Immature natural killer cell (primary cell): ENCODE measurements at regions not wholly inside any gene's neighbourhood (a gene's known extent, or its start where the extent isn't known, plus 50 kb on each side); places are given as distances from the start of the nearest gene placed in this dataset.

ENCODE experiments used
- DNase-seq, 3 donors: peaks; one replicate each; pipeline ENCODE4 v3.0.0; 2022; ENCODE audit warnings: mixed read lengths in 1 of 3
- H3K27ac Mint-ChIP-seq, 6 donors: one replicate each; pipeline ENCODE4 v1.8.0; 2020; ENCODE audit warnings: mixed read lengths in 6 of 6, mild to moderate bottlenecking in 5 of 6, inconsistent platforms in 4 of 6, moderate library complexity in 3 of 6
- H3K27me3 Mint-ChIP-seq, 3 donors: one replicate each; pipeline ENCODE4 v1.8.0; 2020 to 2021; ENCODE audit warnings: low read depth in 3 of 3, mild to moderate bottlenecking in 3 of 3, mixed read lengths in 3 of 3, moderate library complexity in 3 of 3, inconsistent platforms in 1 of 3
- H3K36me3 Mint-ChIP-seq, 3 donors: one replicate each; pipeline ENCODE4 v1.8.0; 2020; ENCODE audit warnings: mixed read lengths in 3 of 3, inconsistent platforms in 2 of 3, mild to moderate bottlenecking in 2 of 3
- H3K4me1 Mint-ChIP-seq, 2 donors: one replicate each; pipeline ENCODE4 v1.8.0; 2020; ENCODE audit warnings: inconsistent platforms in 2 of 2, mild to moderate bottlenecking in 2 of 2, mixed read lengths in 2 of 2, moderate library complexity in 1 of 2
- H3K4me3 Mint-ChIP-seq, 5 donors: one replicate each; pipeline ENCODE4 v1.8.0; 2020; ENCODE audit warnings: mild to moderate bottlenecking in 5 of 5, mixed read lengths in 5 of 5, inconsistent platforms in 3 of 5, moderate library complexity in 3 of 5
- H3K9me3 Mint-ChIP-seq, 6 donors: one replicate each; pipeline ENCODE4 v1.8.0; 2020; ENCODE audit warnings: mild to moderate bottlenecking in 6 of 6, mixed read lengths in 6 of 6, inconsistent platforms in 4 of 6, moderate library complexity in 3 of 6

DNA sequence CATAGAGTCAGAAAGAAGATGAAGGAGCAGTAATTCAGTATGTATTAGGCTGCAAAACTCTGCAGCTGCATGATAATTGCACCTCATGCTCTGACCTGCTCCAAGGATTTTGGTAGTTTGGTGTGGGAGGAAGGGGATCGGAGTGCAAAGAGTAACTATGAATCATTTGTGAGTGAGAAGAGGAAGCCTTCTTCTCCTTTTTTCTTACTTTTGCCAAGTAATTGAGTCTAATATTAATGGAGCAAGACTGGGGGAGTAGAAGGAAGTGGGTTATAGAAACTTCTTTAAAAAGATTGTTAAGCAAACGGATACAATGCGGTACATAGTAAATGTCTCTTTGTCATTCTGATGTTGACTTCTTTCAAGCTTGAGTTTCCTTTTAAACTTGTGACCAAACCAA lies 276.5 kb downstream of the EDEM1 start:
- H3K9me3 Mint-ChIP-seq = peaks cover 0 to 5% (median 2%) of the 10 kb centered on the region in 6 donors
- no peaks in the 10 kb centered on the region for H3K36me3 Mint-ChIP-seq
- H3K4me1 Mint-ChIP-seq = no peaks in the 10 kb centered on the region
- H3K27ac Mint-ChIP-seq = no peak overlapping the region
- H3K27me3 Mint-ChIP-seq = peaks cover 0 to 3% (median 2%) of the 10 kb centered on the region in 3 donors
- H3K4me3 Mint-ChIP-seq = no peak overlapping the region
- no peak for DNase-seq

GRCh38 chr3:5464649-5465048 lies 277.1 kb downstream of the EDEM1 start:
- H3K27me3 Mint-ChIP-seq = peaks cover 0 to 3% (median 3%) of the 10 kb centered on the region in 3 donors
- DNase-seq = no peak
- peaks cover 0 to 7% (median 2%) of the 10 kb centered on the region in 6 donors for H3K9me3 Mint-ChIP-seq
- no peak overlapping the region for H3K4me3 Mint-ChIP-seq
- no peaks in the 10 kb centered on the region for H3K36me3 Mint-ChIP-seq
- H3K27ac Mint-ChIP-seq = no peak overlapping the region
- no peaks in the 10 kb centered on the region for H3K4me1 Mint-ChIP-seq

DNA sequence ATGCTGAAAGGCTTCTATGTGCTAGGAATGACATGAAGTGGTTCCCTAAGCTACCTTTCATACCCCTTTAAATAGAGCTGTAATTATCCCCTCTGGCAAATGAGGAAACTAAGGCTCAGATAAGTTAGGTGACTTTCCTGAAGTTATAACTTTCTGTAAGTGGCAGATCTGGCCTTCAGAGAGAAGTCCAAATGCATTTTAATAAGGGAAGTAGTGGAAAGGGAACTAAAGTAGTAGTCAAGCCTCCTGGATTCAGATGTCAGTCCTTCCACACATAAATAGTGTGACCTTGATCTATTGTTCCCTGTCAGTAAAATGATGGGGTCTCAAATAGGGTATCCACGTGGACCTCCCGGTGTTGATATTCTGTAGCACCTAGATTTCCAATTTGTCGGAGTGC lies 277.7 kb downstream of the EDEM1 start:
- Mint-ChIP-seq H3K27ac (no peak overlapping the region), H3K9me3 (peaks cover 0 to 7% (median 2%) of the 10 kb centered on the region in 6 donors), H3K4me1 (no peaks in the 10 kb centered on the region), H3K27me3 (peaks cover 0 to 4% (median 3%) of the 10 kb centered on the region in 3 donors), H3K36me3 (no peaks in the 10 kb centered on the region), H3K4me3 (no peak overlapping the region)
- no peak for DNase-seq

DNA sequence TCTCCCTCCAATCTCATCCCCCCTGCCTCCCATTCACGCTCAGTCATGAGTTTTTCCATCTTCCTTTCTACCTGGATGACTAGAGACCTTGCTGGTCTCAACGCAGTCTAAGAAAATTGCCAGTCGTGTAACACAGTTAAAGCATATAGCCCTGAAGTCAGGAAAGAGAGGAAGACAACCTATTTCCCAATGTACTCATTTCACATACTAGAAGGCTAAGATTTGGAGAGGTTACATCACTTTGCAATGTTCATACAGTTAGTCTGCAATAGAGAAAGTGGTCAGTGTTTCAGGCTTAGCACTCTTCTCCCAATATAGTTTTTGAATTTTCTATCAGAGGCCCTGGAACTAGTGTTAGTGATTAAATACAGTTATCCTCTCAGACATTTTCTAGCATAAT lies 278.6 kb downstream of the EDEM1 start:
- no peaks in the 10 kb centered on the region for H3K4me1 Mint-ChIP-seq
- no peak overlapping the region for H3K27ac Mint-ChIP-seq
- no peak overlapping the region for H3K4me3 Mint-ChIP-seq
- H3K27me3 Mint-ChIP-seq = peaks cover 0 to 4% (median 3%) of the 10 kb centered on the region in 3 donors
- H3K9me3 Mint-ChIP-seq = peaks cover 0 to 7% (median 2%) of the 10 kb centered on the region in 6 donors
- H3K36me3 Mint-ChIP-seq = no peaks in the 10 kb centered on the region
- DNase-seq = no peak

- no peak for DNase-seq
- no peak overlapping the region for H3K27ac Mint-ChIP-seq
- H3K27me3 Mint-ChIP-seq = peaks cover 0 to 4% (median 3%) of the 10 kb centered on the region in 3 donors
- H3K36me3 Mint-ChIP-seq = no peaks in the 10 kb centered on the region
- H3K4me3 Mint-ChIP-seq = no peak overlapping the region
- peaks cover 0 to 7% (median 2%) of the 10 kb centered on the region in 6 donors for H3K9me3 Mint-ChIP-seq
- H3K4me1 Mint-ChIP-seq = no peaks in the 10 kb centered on the region
These were observed 279.2 kb downstream of the EDEM1 start for GRCh38 chr3:5466717-5467116.

DNA sequence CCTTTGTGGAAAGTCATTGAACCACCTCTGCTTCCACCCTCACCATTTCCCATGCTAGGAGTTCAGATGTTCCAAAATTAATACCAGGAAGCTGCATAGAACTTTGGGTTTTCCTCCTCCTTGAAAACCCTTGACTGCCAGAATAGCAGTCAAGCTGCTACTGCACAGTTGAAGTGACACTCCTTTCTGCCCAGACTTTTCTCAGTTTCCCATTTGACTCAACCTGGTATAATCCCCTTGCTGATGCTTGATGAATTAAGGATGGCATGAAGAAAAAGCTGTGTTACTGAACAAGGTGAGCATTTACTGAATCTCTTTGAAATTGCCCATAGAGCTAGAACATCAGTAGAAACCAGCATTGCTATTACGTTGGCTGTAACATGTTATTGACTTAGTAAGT lies 286.0 kb downstream of the EDEM1 start:
- H3K27me3 Mint-ChIP-seq = peaks cover 0 to 2% (median 0%) of the 10 kb centered on the region in 3 donors
- no peak overlapping the region for H3K27ac Mint-ChIP-seq
- DNase-seq = no peak
- no peak overlapping the region for H3K4me3 Mint-ChIP-seq
- H3K9me3 Mint-ChIP-seq = peaks cover 0 to 8% (median 3%) of the 10 kb centered on the region in 6 donors
- no peaks in the 10 kb centered on the region for H3K4me1 Mint-ChIP-seq
- peaks cover 0 to 3% (median 0%) of the 10 kb centered on the region in 3 donors for H3K36me3 Mint-ChIP-seq

GRCh38 chr3:5476403-5476802 lies 288.9 kb downstream of the EDEM1 start:
- H3K27ac Mint-ChIP-seq = no peak overlapping the region
- H3K9me3 Mint-ChIP-seq = peaks cover 0 to 8% (median 0%) of the 10 kb centered on the region in 6 donors
- no peak for DNase-seq
- H3K27me3 Mint-ChIP-seq = no peaks in the 10 kb centered on the region
- H3K4me1 Mint-ChIP-seq = no peaks in the 10 kb centered on the region
- H3K4me3 Mint-ChIP-seq = no peak overlapping the region
- H3K36me3 Mint-ChIP-seq = peaks cover 0 to 3% (median 0%) of the 10 kb centered on the region in 3 donors

DNA sequence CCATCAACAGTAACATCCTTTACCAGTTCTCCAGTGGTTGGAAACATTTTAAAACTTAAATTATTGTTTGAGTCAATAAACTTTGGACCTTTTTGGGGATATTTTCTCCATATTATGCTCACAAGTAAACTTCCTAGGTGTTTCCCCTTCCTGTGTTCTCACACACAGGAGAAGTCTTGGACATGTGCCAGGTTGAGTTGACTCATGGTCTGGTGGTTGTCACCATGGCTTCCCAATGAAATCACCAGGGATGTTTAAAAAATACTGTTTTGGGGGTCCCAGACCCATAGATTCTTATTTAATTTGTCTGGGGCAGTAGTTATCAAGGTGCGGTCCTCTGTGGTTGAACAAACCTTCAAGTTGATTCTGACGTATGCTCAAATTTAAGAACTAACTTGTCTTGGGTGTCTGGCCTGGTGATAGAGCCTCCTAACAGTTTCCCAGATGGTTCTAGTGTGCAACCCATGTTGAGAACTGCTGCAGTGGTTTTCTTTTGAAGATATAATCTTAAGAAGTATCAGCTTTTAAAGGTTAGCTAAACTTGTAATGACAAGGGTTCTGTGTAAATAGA lies 291.8 kb downstream of the EDEM1 start:
- Mint-ChIP-seq H3K4me1 (no peaks in the 10 kb centered on the region), H3K36me3 (peaks cover 0 to 3% (median 0%) of the 10 kb centered on the region in 3 donors), H3K27ac (no peak overlapping the region), H3K27me3 (no peaks in the 10 kb centered on the region), H3K4me3 (no peak overlapping the region), H3K9me3 (peaks cover 0 to 6% (median 0%) of the 10 kb centered on the region in 6 donors)
- no peak for DNase-seq

DNA sequence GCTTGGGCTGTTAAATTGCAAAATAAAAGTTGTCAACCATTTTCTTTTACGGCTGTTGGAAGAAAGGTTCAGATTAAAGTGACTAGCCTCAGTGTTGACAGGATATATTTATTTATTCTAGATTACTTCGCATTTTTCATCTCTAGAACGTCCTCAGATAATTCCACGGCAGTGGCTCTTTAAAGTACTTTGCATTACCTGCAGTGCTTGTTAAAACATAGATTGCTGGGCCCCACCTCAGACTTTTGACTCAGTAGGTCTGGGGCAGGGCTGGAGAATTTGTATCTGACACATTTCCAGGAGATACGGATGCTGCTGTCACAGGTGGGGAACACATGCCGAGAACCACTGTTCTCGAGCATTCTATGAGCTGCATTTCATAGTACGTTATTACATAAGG lies 292.7 kb downstream of the EDEM1 start:
- DNase-seq = no peak
- Mint-ChIP-seq H3K36me3 (peaks cover 0 to under 1% (median 0%) of the 10 kb centered on the region in 3 donors), H3K27me3 (no peaks in the 10 kb centered on the region), H3K4me3 (no peak overlapping the region), H3K27ac (no peak overlapping the region), H3K4me1 (no peaks in the 10 kb centered on the region), H3K9me3 (peaks cover 0 to 6% (median 0%) of the 10 kb centered on the region in 6 donors)

GRCh38 chr3:5485427-5485826 lies 297.9 kb downstream of the EDEM1 start:
- no peaks in the 10 kb centered on the region for H3K36me3 Mint-ChIP-seq
- peaks cover 0 to 4% (median 0%) of the 10 kb centered on the region in 6 donors for H3K9me3 Mint-ChIP-seq
- peaks cover 0 to 1% (median 0%) of the 10 kb centered on the region in 3 donors for H3K27me3 Mint-ChIP-seq
- H3K27ac Mint-ChIP-seq = no peak overlapping the region
- DNase-seq = no peak
- no peaks in the 10 kb centered on the region for H3K4me1 Mint-ChIP-seq
- no peak overlapping the region for H3K4me3 Mint-ChIP-seq

GRCh38 chr3:5488771-5489170 lies 301.3 kb downstream of the EDEM1 start:
- H3K4me3 Mint-ChIP-seq = no peak overlapping the region
- H3K36me3 Mint-ChIP-seq = no peaks in the 10 kb centered on the region
- peaks cover 0 to 4% (median 0%) of the 10 kb centered on the region in 6 donors for H3K9me3 Mint-ChIP-seq
- peaks cover 0 to 1% (median 0%) of the 10 kb centered on the region in 3 donors for H3K27me3 Mint-ChIP-seq
- no peak overlapping the region for H3K27ac Mint-ChIP-seq
- H3K4me1 Mint-ChIP-seq = no peaks in the 10 kb centered on the region
- no peak for DNase-seq

DNA sequence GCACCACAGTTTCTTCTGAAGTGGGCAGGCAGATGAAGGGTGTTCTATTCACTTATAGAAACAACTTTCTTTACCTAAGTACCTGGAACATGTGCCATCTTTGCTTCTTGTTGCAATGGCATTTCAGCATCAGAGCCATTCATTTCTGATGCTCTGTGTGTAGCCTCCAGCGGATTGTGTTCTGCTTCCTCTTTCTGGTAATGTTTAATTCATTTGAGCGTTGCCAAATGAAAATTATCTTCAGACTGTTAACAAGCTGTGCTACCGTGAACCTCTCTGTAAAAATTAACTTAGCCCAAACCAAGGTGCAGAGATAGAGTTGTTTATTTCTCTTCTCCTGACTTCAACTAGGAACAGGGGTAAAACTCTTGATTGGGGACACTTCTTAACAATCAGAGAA lies 302.0 kb downstream of the EDEM1 start:
- Mint-ChIP-seq H3K9me3 (peaks cover 0 to 4% (median 0%) of the 10 kb centered on the region in 6 donors), H3K27me3 (peaks cover 0 to 1% (median 0%) of the 10 kb centered on the region in 3 donors), H3K4me1 (no peaks in the 10 kb centered on the region), H3K4me3 (no peak overlapping the region), H3K27ac (no peak overlapping the region), H3K36me3 (no peaks in the 10 kb centered on the region)
- DNase-seq = no peak

DNA sequence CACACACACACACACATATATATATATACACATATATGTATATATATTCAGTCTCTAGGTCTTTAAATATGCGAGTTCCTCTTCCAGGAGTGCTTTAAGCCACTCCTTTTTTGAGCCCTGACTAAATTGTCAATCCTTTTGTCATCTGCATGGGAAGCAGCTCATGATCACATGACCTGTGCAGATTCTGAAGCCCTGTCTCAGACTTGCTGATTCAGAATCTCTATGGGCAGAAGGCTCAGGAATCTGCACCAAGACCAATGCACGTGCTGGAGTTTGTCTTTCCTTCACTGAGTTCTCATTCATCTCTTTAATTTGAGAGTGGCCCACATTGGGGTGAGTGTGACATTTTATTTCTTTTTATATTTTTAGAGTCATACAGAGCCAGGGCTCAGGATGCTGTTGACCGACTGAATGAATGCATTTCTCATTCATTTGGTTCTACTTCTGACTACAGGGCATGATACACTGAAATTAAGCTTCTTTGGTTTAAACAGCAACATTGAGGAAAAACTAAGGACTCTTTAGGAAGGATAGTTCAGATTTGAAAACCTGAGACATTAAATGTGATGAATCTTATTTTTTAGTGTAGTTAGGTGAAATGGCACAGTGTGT lies 307.5 kb downstream of the EDEM1 start:
- H3K4me3 Mint-ChIP-seq = no peak overlapping the region
- no peak for DNase-seq
- H3K4me1 Mint-ChIP-seq = no peaks in the 10 kb centered on the region
- H3K9me3 Mint-ChIP-seq = peaks cover 0 to 6% (median 0%) of the 10 kb centered on the region in 6 donors
- no peaks in the 10 kb centered on the region for H3K36me3 Mint-ChIP-seq
- peaks cover 0 to 2% (median 0%) of the 10 kb centered on the region in 3 donors for H3K27me3 Mint-ChIP-seq
- no peak overlapping the region for H3K27ac Mint-ChIP-seq

GRCh38 chr3:5497497-5497896 lies 310.0 kb downstream of the EDEM1 start:
- no peak for DNase-seq
- Mint-ChIP-seq H3K27me3 (peaks cover 0 to 2% (median 0%) of the 10 kb centered on the region in 3 donors), H3K36me3 (no peaks in the 10 kb centered on the region), H3K4me1 (no peaks in the 10 kb centered on the region), H3K9me3 (peaks cover 0 to 6% (median 0%) of the 10 kb centered on the region in 6 donors), H3K27ac (no peak overlapping the region), H3K4me3 (no peak overlapping the region)
